CD14-positive monocyte (primary cell): ENCODE measurements at regions not wholly inside any gene's neighbourhood (a gene's known extent, or its start where the extent isn't known, plus 50 kb on each side); places are given as distances from the start of the nearest gene placed in this dataset.

Experiments
- DNase-seq, 3 donors: peaks; one replicate each; pipeline ENCODE4 v3.0.0-alpha.2; 2011 to 2022
- H2AFZ ChIP-seq: 2 replicates; pipeline ENCODE4 v1.6.0; 2012; ENCODE audit warnings: mild to moderate bottlenecking, low read depth, low read length, inconsistent platforms; ENCODE audit not compliant: insufficient read depth, poor library complexity, severe bottlenecking
- H3K27ac ChIP-seq, 2 donors: 1 replicate in 1 of 2; 2 replicates in 1 of 2; pipeline ENCODE4 v1.5.1; 2012 to 2013; ENCODE audit warnings: low read length in 2 of 2, control low read depth in 1 of 2, inconsistent platforms in 1 of 2, low read depth in 1 of 2, mild to moderate bottlenecking in 1 of 2
- H3K27me3 ChIP-seq, 2 donors: one replicate each; pipeline versions ENCODE4 v1.6.0 to v1.6.1; 2011 to 2013; ENCODE audit warnings: low read length in 2 of 2; ENCODE audit not compliant: control insufficient read depth in 2 of 2, insufficient read depth in 2 of 2
- H3K36me3 ChIP-seq, 2 donors: replicated peaks in 1 of 2; 1 replicate in 1 of 2; 2 replicates in 1 of 2; pipeline versions ENCODE4 v1.5.1 to v1.6.1; 2012 to 2013; ENCODE audit warnings: low read length in 2 of 2, control low read depth in 1 of 2, inconsistent platforms in 1 of 2, mild to moderate bottlenecking in 1 of 2; ENCODE audit not compliant: insufficient read depth in 2 of 2, control insufficient read depth in 1 of 2
- H3K4me1 ChIP-seq, 2 donors: 1 replicate in 1 of 2; 2 replicates in 1 of 2; pipeline versions ENCODE4 v1.5.1 to v1.6.1; 2012 to 2013; ENCODE audit warnings: low read length in 2 of 2, control low read depth in 1 of 2, inconsistent platforms in 1 of 2, mild to moderate bottlenecking in 1 of 2, moderate library complexity in 1 of 2; ENCODE audit not compliant: insufficient read depth in 2 of 2, control insufficient read depth in 1 of 2
- H3K4me2 ChIP-seq: replicated peaks from 2 replicates; pipeline ENCODE3; 2012; ENCODE audit warnings: low read length, moderate library complexity, mild to moderate bottlenecking; ENCODE audit not compliant: poor library complexity, severe bottlenecking; ENCODE audit errors: extremely low read depth
- H3K4me3 ChIP-seq, 3 experiments: fragments of 200-600 bp in 1 of 3; sonication (generic) in 1 of 3; replicated peaks in 1 of 3; 1 replicate in 2 of 3; 2 replicates in 1 of 3; pipeline ENCODE4 v1.5.1; 2011 to 2013; ENCODE audit warnings: low read length in 3 of 3, mild to moderate bottlenecking in 3 of 3, control low read depth in 2 of 3, low read depth in 2 of 3, inconsistent platforms in 1 of 3, moderate library complexity in 1 of 3
- H3K79me2 ChIP-seq: 2 replicates; pipeline ENCODE4 v1.6.0; 2012; ENCODE audit warnings: mild to moderate bottlenecking, control low read depth, inconsistent platforms, low read length, moderate library complexity; ENCODE audit not compliant: insufficient read depth
- H3K9ac ChIP-seq: 2 replicates; pipeline ENCODE4 v1.6.0; 2017; ENCODE audit warnings: low read length, mild to moderate bottlenecking; ENCODE audit not compliant: insufficient read depth, poor library complexity, severe bottlenecking
- H3K9me3 ChIP-seq, 2 donors: replicated peaks in 1 of 2; 1 replicate in 1 of 2; 2 replicates in 1 of 2; pipeline versions ENCODE4 v1.5.1 to v1.6.1; 2012 to 2013; ENCODE audit warnings: low read length in 2 of 2, control low read depth in 1 of 2; ENCODE audit not compliant: control insufficient read depth in 1 of 2, insufficient read depth in 1 of 2
- H4K20me1 ChIP-seq: 2 replicates; pipeline ENCODE4 v1.6.0; 2012; ENCODE audit warnings: mild to moderate bottlenecking, low read length, control low read depth, moderate library complexity; ENCODE audit not compliant: insufficient read depth
- H3K27ac Mint-ChIP-seq, 7 donors: one replicate each; pipeline ENCODE4 v1.8.0; 2020; ENCODE audit warnings: mild to moderate bottlenecking in 7 of 7, mixed read lengths in 7 of 7, moderate library complexity in 6 of 7, inconsistent platforms in 2 of 7
- H3K27me3 Mint-ChIP-seq, 3 donors: one replicate each; pipeline ENCODE4 v1.8.0; 2021 to 2022; ENCODE audit warnings: low read depth in 3 of 3, mild to moderate bottlenecking in 3 of 3, mixed read lengths in 3 of 3, moderate library complexity in 3 of 3, inconsistent platforms in 1 of 3
- H3K36me3 Mint-ChIP-seq, 2 donors: one replicate each; pipeline ENCODE4 v1.8.0; 2020; ENCODE audit warnings: mixed read lengths in 2 of 2, inconsistent platforms in 1 of 2, mild to moderate bottlenecking in 1 of 2
- H3K4me1 Mint-ChIP-seq: one replicate; pipeline ENCODE4 v1.8.0; 2020; ENCODE audit warnings: mild to moderate bottlenecking, mixed read lengths
- H3K4me3 Mint-ChIP-seq, 2 donors: one replicate each; pipeline ENCODE4 v1.8.0; 2020; ENCODE audit warnings: mild to moderate bottlenecking in 2 of 2, mixed read lengths in 2 of 2, moderate library complexity in 1 of 2
- H3K9me3 Mint-ChIP-seq, 7 donors: one replicate each; pipeline ENCODE4 v1.8.0; 2020 to 2022; ENCODE audit warnings: mixed read lengths in 7 of 7, mild to moderate bottlenecking in 6 of 7, moderate library complexity in 6 of 7, inconsistent platforms in 2 of 7
- WGBS: methylation state at CpG from one replicate; pipeline ENCODE4 v1.1.5; 2013; ENCODE audit warnings: missing lambda C conversion rate; ENCODE audit not compliant: insufficient coverage; 5-methylcytosine and 5-hydroxymethylcytosine counted together
- intact Hi-C, 2 donors: fragments of 100-400 bp; cut with micrococcal nuclease; formaldehyde crosslinking; loops; one replicate each; pipeline versions ENCODE4 v1.15.0 to v1.15.1; 2023
- TF ChIP-seq, protein P1 (sequence below): fragments of 200-600 bp; IDR thresholded peaks from one replicate; pipeline ENCODE4 v1.8.0; 2022; ENCODE audit warnings: antibody characterized with exemption, mild to moderate bottlenecking

DNA sequence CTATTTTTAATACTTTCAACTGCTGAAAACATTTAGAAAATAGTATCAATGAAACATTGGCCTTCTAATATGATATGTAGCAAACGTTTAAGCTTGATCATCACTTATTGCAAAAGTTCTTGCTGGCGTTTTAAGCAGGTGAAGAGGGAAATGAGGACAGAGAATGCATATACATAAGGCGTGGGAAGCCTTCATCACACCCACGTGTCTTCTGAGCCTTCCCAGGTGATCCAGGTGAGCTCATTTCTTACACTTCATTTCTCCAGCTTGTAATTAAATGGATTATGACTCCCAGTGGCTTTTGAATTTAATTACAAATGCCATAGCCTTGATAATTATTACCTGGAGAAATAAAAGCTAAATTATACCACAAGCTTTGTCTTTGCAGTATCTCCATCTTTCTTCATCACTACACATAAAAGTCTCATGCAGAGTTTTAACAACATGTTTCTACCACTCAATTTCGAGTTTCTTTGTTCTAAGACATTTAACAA, 1973.8 kb downstream of the MRPL39 start:
- no peak overlapping the region for H3K9ac ChIP-seq
- no peak overlapping the region for H3K27ac ChIP-seq
- TF ChIP-seq, protein P1, sequence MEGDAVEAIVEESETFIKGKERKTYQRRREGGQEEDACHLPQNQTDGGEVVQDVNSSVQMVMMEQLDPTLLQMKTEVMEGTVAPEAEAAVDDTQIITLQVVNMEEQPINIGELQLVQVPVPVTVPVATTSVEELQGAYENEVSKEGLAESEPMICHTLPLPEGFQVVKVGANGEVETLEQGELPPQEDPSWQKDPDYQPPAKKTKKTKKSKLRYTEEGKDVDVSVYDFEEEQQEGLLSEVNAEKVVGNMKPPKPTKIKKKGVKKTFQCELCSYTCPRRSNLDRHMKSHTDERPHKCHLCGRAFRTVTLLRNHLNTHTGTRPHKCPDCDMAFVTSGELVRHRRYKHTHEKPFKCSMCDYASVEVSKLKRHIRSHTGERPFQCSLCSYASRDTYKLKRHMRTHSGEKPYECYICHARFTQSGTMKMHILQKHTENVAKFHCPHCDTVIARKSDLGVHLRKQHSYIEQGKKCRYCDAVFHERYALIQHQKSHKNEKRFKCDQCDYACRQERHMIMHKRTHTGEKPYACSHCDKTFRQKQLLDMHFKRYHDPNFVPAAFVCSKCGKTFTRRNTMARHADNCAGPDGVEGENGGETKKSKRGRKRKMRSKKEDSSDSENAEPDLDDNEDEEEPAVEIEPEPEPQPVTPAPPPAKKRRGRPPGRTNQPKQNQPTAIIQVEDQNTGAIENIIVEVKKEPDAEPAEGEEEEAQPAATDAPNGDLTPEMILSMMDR = no peak
- Mint-ChIP-seq H3K4me1 (no peaks in the 10 kb centered on the region), H3K27ac (no peak overlapping the region), H3K9me3 (peaks cover 0 to 4% (median 0%) of the 10 kb centered on the region in 7 donors), H3K36me3 (no peaks in the 10 kb centered on the region), H3K4me3 (no peak overlapping the region), H3K27me3 (no peaks in the 10 kb centered on the region)
- intact Hi-C loops = no loop called here
- DNase-seq = no peak
- no peak overlapping the region for H3K4me3 ChIP-seq
- H3K4me2 ChIP-seq = no peak overlapping the region
- H3K36me3 ChIP-seq = no peaks in the 10 kb centered on the region
- no peak overlapping the region for H2AFZ ChIP-seq
- no CpG with 5 or more reads among the region's 5 CpGs for WGBS
- H3K79me2 ChIP-seq = no peaks in the 10 kb centered on the region
- H3K27me3 ChIP-seq = no peaks in the 10 kb centered on the region
- H3K9me3 ChIP-seq = no peaks in the 10 kb centered on the region
- H3K4me1 ChIP-seq = no peaks in the 10 kb centered on the region
- no peaks in the 10 kb centered on the region for H4K20me1 ChIP-seq

DNA sequence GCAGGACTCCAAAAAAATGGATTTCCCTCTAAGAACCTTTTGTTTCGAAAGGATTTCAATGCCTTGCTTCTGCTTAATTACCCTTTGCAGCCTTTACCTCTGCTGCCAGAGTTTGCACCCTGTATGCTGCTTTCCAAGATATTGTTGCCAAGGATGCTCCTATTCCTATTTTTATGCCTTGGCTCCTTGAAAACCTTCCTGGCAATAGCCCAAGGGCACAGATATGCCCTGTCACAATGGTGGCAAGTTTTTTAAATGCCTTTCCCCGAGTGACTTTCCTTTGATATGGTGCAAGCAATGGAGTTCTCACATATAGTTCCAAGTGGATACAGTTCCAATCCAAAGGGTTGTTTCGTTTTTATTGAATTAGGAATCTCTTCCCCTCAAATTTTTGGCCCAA, 1983.0 kb downstream of the MRPL39 start:
- Histone ChIP-seq H3K27me3 (no peaks in the 10 kb centered on the region), H3K4me1 (no peaks in the 10 kb centered on the region), H4K20me1 (no peaks in the 10 kb centered on the region), H3K4me3 (no peak overlapping the region), H3K9ac (no peak overlapping the region), H3K36me3 (no peaks in the 10 kb centered on the region), H3K79me2 (no peaks in the 10 kb centered on the region), H3K9me3 (no peaks in the 10 kb centered on the region), H2AFZ (no peak overlapping the region), H3K27ac (no peak overlapping the region), H3K4me2 (no peak overlapping the region)
- intact Hi-C loops = no loop called here
- Mint-ChIP-seq H3K27me3 (no peaks in the 10 kb centered on the region), H3K4me1 (no peaks in the 10 kb centered on the region), H3K36me3 (no peaks in the 10 kb centered on the region), H3K4me3 (no peak overlapping the region), H3K27ac (no peak overlapping the region), H3K9me3 (peaks cover 0 to 2% (median 0%) of the 10 kb centered on the region in 7 donors)
- WGBS = no CpG with 5 or more reads among the region's 3 CpGs
- TF ChIP-seq, protein P1 = no peak
- no peak for DNase-seq
